ENCODE measurements at regions not wholly inside any gene's neighbourhood (a gene's known extent, or its start where the extent isn't known, plus 50 kb on each side); places are given as distances from the start of the nearest gene placed in this dataset.
"Not testable (repeated sequence)": the region's sequence is repeated elsewhere in the genome, so short reads cannot be mapped to it uniquely, and the experiment has no call there.

DNA sequence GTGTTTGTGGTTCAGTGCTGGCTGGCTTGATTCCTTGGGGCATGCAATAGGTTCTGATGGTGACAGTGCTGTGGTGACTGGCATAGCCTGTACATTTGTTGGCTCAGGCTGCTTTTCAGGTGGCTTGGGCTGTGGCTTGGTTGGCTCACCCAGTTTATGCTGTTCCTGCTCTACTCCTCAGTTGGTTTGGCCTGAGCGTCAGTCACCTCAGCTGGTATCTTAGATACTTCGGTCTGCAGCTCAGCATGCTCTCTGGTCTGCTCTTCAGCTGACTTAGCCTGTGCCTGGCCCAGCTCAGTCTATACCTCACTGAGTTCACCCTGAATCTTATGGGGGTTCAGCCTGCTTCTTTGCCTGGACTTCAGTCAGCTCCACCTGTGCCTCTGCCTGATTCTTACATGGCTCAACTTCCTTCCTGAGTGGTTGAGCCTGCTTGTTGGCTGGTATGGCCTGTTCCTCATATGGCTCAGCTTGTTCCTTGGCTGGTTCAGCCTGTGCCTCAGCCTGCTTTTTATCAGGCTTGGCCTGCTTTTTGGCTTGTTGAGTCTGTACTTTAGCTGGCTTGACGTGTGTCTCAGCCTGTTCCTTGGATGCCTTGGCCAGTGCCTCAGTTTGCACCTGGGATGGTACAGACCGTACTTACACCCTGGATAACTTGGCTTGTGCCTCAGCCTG lies 170.6 kb downstream of the MSN start:
- Histone ChIP-seq H4K20me1 (ENCODE audit: insufficient read depth) (no peaks in the 10 kb centered on the region), H3K27ac (no peak overlapping the region), H3K27me3 (ENCODE audit: insufficient read depth, low read depth) (no peaks in the 10 kb centered on the region), H3K36me3 (ENCODE audit: low read depth) (no peaks in the 10 kb centered on the region), H3K4me3 (no peak overlapping the region), H2AFZ (no peak overlapping the region), H3K79me2 (ENCODE audit: low read depth) (no peaks in the 10 kb centered on the region), H3K9me3 (ENCODE audit: insufficient read depth, low read depth) (no peaks in the 10 kb centered on the region), H3F3A (ENCODE audit: insufficient read depth, low read depth) (no peaks in the 10 kb centered on the region), H3K4me2 (no peak overlapping the region), H3K4me1 (replicated peaks; ENCODE audit: insufficient read depth) (peaks cover 5% of the 10 kb centered on the region; the same call in 1 of the 2 replicates), H3K9me2 (ENCODE audit: insufficient read depth) (no peaks in the 10 kb centered on the region)
- TF ChIP-seq, protein P1, sequence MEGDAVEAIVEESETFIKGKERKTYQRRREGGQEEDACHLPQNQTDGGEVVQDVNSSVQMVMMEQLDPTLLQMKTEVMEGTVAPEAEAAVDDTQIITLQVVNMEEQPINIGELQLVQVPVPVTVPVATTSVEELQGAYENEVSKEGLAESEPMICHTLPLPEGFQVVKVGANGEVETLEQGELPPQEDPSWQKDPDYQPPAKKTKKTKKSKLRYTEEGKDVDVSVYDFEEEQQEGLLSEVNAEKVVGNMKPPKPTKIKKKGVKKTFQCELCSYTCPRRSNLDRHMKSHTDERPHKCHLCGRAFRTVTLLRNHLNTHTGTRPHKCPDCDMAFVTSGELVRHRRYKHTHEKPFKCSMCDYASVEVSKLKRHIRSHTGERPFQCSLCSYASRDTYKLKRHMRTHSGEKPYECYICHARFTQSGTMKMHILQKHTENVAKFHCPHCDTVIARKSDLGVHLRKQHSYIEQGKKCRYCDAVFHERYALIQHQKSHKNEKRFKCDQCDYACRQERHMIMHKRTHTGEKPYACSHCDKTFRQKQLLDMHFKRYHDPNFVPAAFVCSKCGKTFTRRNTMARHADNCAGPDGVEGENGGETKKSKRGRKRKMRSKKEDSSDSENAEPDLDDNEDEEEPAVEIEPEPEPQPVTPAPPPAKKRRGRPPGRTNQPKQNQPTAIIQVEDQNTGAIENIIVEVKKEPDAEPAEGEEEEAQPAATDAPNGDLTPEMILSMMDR (conservative IDR thresholded peaks at IDR 0.05), result no peak
- TF ChIP-seq EZH2 (IDR thresholded peaks at IDR 0.05; ENCODE audit: low read depth), result no peak
- DNase-seq, result no peak
- ChIA-PET POLR2A (ENCODE audit: unreplicated experiment) (no interaction called here), CTCF (no interaction called here)
- no TSS peak for BruUV-seq (replicated peaks)
- intact Hi-C loops (cut with micrococcal nuclease; ENCODE audit: unreplicated experiment), result no loop called here

DNA sequence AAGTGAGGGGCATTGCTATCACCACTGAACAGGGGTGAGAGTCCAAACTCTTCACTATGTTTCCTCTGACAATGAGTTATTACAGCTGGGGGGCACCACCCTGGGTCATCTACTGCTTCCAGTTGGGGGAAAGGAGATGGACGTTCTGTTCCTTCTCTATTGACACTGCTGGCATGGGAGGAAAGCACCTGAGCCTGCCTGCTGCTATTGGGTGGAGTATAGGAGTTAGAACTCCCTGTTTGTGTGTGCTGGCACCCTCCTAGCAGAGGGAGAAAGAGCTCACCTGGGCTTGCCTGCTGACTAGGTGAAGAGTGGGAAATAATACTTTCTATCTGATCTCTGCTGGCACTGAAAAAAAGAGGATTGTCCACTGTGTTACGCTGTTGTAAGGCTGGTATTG lies 163.8 kb downstream of the MSN start:
- H3K36me3 ChIP-seq (ENCODE audit: low read depth), result no peaks in the 10 kb centered on the region
- no peaks in the 10 kb centered on the region for H3K9me2 ChIP-seq (ENCODE audit: insufficient read depth)
- H3K4me1 ChIP-seq (replicated peaks; ENCODE audit: insufficient read depth), result no peaks in the 10 kb centered on the region
- BruUV-seq (replicated peaks), result no TSS peak
- DNase-seq, result no peak
- H3K4me3 ChIP-seq, result no peak overlapping the region
- no peaks in the 10 kb centered on the region for H4K20me1 ChIP-seq (ENCODE audit: insufficient read depth)
- H3F3A ChIP-seq (ENCODE audit: insufficient read depth, low read depth), result no peaks in the 10 kb centered on the region
- H2AFZ ChIP-seq, result no peak overlapping the region
- no peaks in the 10 kb centered on the region for H3K27me3 ChIP-seq (ENCODE audit: insufficient read depth, low read depth)
- CTCF ChIA-PET, result no interaction called here
- no peak overlapping the region for H3K27ac ChIP-seq
- no peaks in the 10 kb centered on the region for H3K79me2 ChIP-seq (ENCODE audit: low read depth)
- no peaks in the 10 kb centered on the region for H3K9me3 ChIP-seq (ENCODE audit: insufficient read depth, low read depth)
- no peak for TF ChIP-seq EZH2 (IDR thresholded peaks at IDR 0.05; ENCODE audit: low read depth)
- TF ChIP-seq, protein P1 (conservative IDR thresholded peaks at IDR 0.05), result no peak
- intact Hi-C loops (cut with micrococcal nuclease; ENCODE audit: unreplicated experiment), result no loop called here
- POLR2A ChIA-PET (ENCODE audit: unreplicated experiment), result no interaction called here
- no peak overlapping the region for H3K4me2 ChIP-seq

DNA sequence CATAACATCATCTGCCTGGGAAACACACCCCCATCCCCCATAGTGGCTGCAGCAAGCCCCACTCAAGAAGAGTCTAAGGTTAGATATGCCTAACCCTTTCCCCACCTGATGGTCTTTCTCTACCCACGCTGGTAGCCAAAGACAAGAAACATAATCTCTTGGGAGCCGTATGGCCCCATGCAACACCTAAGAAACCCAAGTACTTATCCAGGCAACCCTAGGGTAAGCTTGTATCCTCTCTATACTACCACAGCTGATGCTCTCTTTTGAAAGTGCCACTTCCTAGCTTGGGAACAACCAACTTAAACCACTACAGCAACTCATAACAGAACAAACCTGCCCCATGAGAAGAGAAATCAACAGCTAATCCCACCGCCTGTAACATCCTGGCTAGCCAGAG lies 161.1 kb downstream of the MSN start:
- ChIA-PET POLR2A (ENCODE audit: unreplicated experiment) (no interaction called here), CTCF (no interaction called here)
- Histone ChIP-seq H3K27me3 (ENCODE audit: insufficient read depth, low read depth) (no peaks in the 10 kb centered on the region), H3F3A (ENCODE audit: insufficient read depth, low read depth) (no peaks in the 10 kb centered on the region), H3K36me3 (ENCODE audit: low read depth) (no peaks in the 10 kb centered on the region), H3K9me3 (ENCODE audit: insufficient read depth, low read depth) (no peaks in the 10 kb centered on the region), H3K9me2 (ENCODE audit: insufficient read depth) (no peaks in the 10 kb centered on the region), H2AFZ (no peak overlapping the region), H3K79me2 (ENCODE audit: low read depth) (no peaks in the 10 kb centered on the region), H3K27ac (no peak overlapping the region), H3K4me1 (replicated peaks; ENCODE audit: insufficient read depth) (no peaks in the 10 kb centered on the region), H3K4me3 (no peak overlapping the region), H4K20me1 (ENCODE audit: insufficient read depth) (no peaks in the 10 kb centered on the region), H3K4me2 (no peak overlapping the region)
- TF ChIP-seq EZH2 (IDR thresholded peaks at IDR 0.05; ENCODE audit: low read depth), result no peak
- TF ChIP-seq, protein P1 (conservative IDR thresholded peaks at IDR 0.05), result no peak
- no peak for DNase-seq
- intact Hi-C loops (cut with micrococcal nuclease; ENCODE audit: unreplicated experiment), result no loop called here
- BruUV-seq (replicated peaks), result no TSS peak

DNA sequence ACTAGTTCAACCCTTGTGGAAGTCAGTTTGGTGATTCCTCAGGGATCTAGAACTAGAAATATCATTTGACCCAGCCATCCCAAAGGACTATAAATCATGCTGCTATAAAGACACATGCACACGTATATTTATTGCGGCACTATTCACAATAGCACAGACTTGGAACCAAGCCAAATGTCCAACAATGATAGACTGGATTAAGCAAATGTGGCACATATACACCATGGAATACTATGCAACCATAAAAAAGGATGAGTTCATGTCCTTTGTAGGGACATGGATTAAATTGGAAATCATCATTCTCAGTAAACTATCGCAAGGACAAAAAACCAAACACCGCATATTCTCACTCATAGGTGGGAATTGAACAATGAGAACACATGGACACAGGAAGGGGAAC lies 157.8 kb downstream of the MSN start:
- H4K20me1 ChIP-seq (ENCODE audit: insufficient read depth); DNase-seq; H3K27me3 ChIP-seq (ENCODE audit: insufficient read depth, low read depth); H3K9me3 ChIP-seq (ENCODE audit: insufficient read depth, low read depth); H3K36me3 ChIP-seq (ENCODE audit: low read depth); H2AFZ ChIP-seq; BruUV-seq (replicated peaks); intact Hi-C loops (cut with micrococcal nuclease; ENCODE audit: unreplicated experiment); H3K4me1 ChIP-seq (replicated peaks; ENCODE audit: insufficient read depth); H3K4me3 ChIP-seq; H3K27ac ChIP-seq; H3K9me2 ChIP-seq (ENCODE audit: insufficient read depth); POLR2A ChIA-PET (ENCODE audit: unreplicated experiment); H3K4me2 ChIP-seq; CTCF ChIA-PET; H3K79me2 ChIP-seq (ENCODE audit: low read depth); H3F3A ChIP-seq (ENCODE audit: insufficient read depth, low read depth): not testable (repeated sequence)

Measured in PC-9 (cell line).